ENCODE measurements at regions not wholly inside any gene's neighbourhood (a gene's known extent, or its start where the extent isn't known, plus 50 kb on each side); places are given as distances from the start of the nearest gene placed in this dataset.

DNA sequence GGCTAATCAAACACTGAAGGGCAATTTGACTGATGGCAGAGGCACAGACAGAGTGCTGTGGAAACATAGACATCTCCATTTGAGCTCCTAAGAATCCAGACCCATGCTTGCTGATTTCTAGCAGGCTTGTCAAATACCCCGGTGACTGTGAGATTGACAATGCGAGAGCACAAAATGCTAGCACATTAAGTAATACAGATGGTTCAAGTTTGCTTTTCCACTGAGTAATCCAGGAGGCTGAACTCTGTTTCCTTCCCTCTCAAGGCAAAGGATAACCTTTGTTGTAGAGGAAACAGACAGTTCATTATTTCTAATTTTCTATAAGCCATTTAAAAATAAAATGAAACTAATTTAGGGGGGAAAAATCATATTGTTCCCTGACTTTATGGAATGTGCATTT, 256.5 kb upstream of the CRY1 start:
- TF ChIP-seq CTCF (IDR thresholded peaks at IDR 0.05; ENCODE audit: low read length), result no peak
- no peak for TF ChIP-seq EZH2 (IDR thresholded peaks at IDR 0.05; ENCODE audit: borderline replicate concordance, low read length)

Measured in OCI-LY1 (cell line).